ENCODE measurements at regions not wholly inside any gene's neighbourhood (a gene's known extent, or its start where the extent isn't known, plus 50 kb on each side); places are given as distances from the start of the nearest gene placed in this dataset.
"Not testable (repeated sequence)": the region's sequence is repeated elsewhere in the genome, so short reads cannot be mapped to it uniquely, and the experiment has no call there.

DNA sequence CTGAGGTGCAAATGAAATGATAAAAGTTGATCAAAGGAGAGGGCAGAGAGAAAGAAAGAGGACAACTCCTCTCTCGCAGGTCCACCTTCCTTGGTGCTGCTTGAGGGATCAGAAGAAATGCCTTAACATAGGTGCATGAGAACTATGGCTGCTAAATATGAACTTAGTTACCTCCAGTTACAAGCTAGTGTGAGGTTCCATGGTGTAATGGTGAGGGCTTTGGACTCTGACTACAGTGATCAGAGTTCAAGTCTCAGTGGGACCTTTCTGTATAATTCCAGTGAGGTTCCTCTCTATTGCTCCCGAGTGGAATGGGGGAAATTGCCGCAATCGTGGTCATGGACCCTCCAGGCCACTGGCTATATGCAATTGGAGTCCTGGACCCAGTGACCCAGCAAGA, 387.3 kb downstream of the FAM72C start:
- no peak for DNase-seq

DNA sequence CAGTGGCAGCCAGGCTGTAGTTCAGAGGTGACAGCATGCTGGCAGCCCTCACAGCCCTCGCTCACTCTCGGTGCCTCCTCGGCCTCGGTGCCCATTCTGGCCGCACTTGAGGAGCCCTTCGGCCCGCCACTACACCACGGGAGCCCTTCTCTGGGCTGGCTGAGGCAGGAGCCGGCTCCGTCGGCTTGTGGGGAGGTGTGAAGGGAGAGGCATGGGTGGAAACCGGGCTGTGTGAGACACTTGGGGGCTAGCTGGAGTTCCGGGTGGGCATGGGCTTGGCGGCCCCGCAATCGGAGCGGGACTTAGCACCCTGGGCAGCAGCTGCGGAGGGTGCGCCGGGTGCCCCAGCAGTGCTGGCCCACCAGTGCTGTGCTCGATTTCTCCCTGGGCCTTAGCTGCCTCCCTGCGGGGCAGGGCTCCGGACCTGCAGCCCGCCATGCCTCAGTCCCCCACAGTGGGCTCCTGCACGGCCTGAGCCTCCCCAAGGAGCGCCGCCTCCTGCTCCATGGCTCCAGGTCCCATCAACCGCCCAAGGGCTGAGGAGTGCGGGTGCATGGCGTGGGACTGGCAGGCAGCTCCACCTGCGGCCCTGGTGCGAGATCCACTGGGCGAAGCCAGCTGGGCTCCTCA, 396.8 kb downstream of the FAM72C start:
- no peak for DNase-seq

DNA sequence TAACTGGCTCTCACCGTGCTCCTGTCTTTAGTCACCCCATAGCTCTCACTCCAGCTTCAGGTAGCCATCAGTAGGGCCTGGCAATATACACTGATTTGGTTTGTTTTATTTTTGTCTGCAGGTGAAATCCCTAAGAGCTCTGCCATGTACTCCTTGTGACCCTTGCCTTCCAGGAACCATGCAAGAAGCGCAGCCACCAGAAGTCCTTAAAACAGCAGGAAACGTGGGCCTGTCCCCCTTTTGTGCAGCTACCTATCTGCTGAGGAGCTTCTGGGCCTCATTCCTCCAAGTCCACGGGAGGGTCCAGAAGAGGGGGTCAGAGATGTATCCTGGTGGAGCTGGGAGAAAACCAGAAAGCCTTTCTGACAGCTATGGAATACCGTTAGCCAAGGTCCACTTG, 399.1 kb downstream of the FAM72C start:
- DNase-seq, result not testable (repeated sequence)

DNA sequence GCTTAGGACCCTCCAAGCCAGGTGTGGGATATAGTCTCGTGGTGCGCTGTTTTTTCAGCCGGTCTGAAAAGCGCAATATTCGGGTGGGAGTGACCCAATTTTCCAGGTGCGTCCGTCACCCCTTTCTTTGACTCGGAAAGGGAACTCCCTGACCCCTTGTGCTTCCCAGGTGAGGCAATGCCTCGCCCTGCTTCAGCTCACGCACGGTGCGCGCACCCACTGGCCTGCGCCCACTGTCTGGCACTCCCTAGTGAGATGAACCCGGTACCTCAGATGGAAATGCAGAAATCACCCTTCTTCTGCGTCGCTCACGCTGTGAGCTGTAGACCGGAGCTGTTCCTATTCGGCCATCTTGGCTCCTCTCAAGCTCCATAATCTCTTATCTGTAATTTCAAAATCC, 408.0 kb downstream of the FAM72C start:
- DNase-seq, result not testable (repeated sequence)

DNA sequence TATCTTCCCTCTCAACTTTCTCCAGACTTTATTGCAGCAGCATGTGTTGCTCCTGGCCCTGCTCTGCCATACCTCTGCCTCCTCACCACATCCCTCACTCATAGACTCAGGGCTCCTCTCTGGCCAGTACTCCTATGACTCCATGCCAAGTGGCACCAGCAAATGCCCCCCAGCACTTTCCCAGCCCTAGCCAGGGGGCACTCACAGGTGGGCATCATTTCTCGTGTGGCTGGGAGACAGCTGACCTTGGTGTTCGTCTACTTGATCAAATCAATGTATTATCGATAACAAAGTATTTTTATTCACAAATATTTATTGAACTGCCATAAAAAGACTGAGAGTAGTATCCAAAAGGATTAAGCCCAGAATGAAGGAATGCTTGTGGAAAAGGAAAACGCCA, 418.2 kb downstream of the FAM72C start:
- no peak for DNase-seq

DNA sequence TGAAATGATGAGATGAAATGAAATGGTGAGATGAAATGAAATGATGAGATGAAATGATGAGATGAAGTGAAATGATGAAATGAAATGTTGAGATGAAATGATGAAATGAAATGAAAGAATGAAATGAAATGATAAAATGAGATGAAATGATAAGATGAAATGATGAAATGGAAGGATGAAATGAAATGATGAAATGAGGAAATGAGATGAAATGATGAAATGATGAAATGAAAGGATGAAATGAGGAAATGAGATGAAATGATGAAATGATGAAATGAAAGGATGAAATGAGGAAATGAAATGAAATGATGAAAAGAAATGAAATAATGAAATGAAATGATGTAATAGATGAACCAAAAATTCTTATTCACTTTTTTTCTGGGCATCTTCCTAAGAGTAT, 467.1 kb downstream of the FAM72C start:
- DNase-seq, result not testable (repeated sequence)

DNA sequence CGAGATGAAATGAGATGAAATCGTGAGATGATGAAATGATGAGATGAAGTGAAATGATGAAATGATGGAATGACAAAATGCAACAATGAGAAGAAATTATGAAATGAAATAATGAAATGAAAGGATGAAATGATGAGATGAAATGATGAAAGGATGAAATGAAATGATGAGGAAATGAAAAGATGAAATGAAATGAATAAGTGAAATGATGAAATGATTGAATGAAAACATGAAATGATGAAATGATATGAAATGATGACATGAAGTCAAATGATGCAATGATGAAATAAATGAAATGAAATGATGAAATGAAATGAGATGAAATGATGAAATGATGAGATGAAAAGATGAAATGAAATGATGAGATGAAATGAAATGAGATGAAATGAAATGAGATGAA, 467.7 kb downstream of the FAM72C start:
- DNase-seq, result not testable (repeated sequence)

DNA sequence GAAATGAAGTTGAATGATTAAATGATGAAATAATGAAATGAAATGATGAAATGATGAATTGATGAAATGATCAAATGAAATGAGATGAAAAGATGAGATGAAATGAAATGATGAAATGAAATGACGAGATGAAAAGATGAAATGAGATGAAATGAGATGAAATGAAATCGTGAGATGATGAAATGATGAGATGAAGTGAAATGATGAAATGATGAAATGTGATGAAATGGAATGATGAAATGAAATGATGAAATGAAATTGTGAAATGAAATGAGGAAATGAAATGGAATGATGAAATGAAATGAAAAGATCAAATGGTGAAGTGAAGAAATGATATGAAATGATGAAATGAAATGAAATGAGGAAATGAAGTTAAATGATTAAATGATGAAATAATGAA, 468.7 kb downstream of the FAM72C start:
- not testable (repeated sequence) for DNase-seq

DNA sequence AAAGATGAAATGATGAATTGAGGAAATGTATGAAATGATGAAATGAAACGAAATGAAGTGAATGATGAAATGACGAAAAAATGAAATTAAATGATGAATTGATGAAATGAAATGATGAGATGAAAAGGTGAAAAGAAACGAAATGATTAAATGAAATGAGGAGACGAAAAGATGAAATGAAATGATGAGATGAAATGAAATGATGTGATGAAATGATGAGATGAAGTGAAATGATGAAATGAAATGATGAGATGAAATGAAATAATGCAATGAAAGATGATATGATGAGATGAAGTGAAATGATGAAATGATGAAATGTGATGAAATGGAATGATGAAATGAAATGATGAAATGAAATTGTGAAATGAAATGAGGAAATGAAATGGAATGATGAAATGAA, 469.7 kb downstream of the FAM72C start:
- not testable (repeated sequence) for DNase-seq

DNA sequence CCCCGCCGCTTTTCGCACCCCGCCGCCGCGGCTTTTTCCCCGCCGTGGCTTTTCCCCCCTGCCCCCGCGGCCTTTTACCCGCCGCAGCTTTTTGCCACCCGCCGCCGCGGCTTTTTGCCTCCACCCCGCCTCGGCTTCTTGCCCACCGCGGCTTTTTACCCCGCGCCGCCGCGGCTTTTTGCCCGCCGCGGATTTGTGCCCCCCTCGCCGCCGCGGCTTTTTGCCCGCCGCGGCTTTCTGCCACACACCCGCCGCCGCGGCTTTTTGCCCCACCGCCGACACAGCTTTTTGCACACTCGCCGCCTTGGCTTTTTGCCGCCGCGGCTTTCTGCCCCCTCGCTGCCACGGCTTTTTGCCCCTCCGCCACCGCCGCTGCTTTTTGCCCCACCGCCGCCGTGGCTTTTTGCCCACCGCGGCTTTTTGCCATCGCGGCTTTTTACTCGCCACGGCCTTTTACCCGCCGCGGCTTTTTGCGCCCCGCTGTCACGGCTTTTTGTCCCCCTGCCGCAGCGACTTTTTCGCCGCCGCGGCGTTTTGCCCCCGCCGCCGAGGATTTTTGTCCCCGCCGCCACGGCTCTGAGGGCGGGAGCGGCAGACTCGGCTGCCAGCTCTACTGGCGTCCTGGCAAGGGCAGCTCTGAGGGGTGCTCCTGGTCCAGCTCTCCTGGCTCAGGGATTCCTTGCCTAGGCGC, 473.6 kb downstream of the FAM72C start:
- DNase-seq, result not testable (repeated sequence)

DNA sequence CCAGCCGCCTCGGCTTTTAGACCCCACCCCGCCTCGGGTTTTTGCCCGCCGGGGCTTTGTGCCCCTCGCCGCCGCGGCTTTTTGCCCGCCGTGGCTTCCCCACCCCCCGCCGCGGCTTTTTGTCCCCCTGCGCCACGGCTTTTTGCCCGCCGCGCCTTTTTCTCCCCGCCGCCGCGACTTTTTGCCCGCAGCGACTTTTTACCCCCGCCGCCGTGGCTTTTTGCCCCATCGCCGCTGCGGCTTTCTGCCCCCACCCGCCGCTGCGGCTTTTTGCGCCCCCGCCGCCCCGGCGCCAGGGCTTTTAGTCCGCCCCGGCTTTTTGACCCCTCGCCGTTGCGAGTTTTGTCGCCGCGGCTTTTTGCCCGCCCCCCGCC, 474.4 kb downstream of the FAM72C start:
- no peak for DNase-seq

DNA sequence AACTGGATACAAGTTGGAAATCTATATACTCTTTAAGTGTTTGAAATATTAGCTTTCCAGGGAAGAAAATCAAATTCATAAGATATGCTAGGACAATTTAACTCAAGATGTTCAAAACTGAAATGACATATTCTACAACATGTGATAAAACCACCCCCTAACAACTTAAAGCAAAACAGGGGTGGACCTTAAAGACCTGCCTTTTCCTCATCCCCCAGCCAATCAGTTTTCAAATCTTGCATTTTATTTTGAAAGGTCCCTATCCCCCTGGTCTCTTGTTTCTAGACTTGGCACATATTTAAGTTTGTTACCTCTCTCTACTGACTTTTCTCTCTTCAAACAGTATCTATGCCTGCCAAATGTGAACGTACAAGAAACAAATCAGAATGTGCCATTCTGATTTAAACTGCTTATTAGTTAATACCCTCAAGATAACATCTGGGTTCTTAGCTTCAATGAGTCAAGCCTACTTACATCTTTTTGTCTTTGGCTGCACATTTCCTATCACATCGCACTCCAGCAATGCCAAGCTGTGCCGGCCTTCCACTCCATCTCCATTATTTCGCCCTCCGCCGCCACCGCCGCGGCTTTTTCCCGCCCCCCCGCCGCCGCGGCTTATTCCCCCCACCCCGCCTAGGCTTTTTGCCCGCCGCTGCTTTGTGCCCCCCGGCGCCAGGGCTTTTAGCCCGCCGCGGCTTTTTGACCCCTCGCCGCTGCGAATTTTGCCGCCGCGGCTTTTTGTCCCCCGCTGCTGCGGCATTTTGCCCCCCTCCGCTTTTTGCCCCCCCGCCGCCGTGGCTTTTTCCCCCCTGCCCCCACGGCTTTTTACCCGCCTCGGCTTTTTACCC, 475.0 kb downstream of the FAM72C start:
- not testable (repeated sequence) for DNase-seq
